Panc1 (cell line): ENCODE measurements at regions not wholly inside any gene's neighbourhood (a gene's known extent, or its start where the extent isn't known, plus 50 kb on each side); places are given as distances from the start of the nearest gene placed in this dataset.

Source experiments
- ATAC-seq: fragments of 200-7000 bp; cut with Tn5 transposase; 2 replicates; pipeline ENCODE4 v1.9.1; 2020; ENCODE audit warnings: mild to moderate bottlenecking, moderate library complexity
- BruUV-seq: library from RNA; stranded (reverse); fragments of 400-500 nt; replicated peaks from 2 replicates; lab custom pipeline; 2021; lab: Mats Ljungman, UMichigan
- CTCF ChIA-PET: fragments of 300-600 bp; sonication (Branson Sonifier 250); formaldehyde crosslinking; loops from one replicate; lab custom pipeline; 2022; ENCODE audit warnings: antibody characterized with exemption; lab: Charles Lee
- POLR2A ChIA-PET: fragments of 300-600 bp; sonication (Branson Sonifier 250); formaldehyde crosslinking; loops from one replicate; lab custom pipeline; 2022; ENCODE audit warnings: antibody characterized with exemption; lab: Charles Lee
- DNase-seq: peaks from one replicate; pipeline ENCODE4 v3.0.0-alpha.2; 2010; ENCODE audit warnings: low read depth, low spot score
- H3K27ac ChIP-seq: 2 replicates; pipeline ENCODE4 v1.5.1; 2011; ENCODE audit warnings: mild to moderate bottlenecking, low read length, inconsistent platforms
- H3K27me3 ChIP-seq: fragments of 200-500 bp; sonication (Bioruptor generic); 2 replicates; pipeline ENCODE4 v1.6.0; 2014; ENCODE audit warnings: low read length, inconsistent platforms; ENCODE audit not compliant: control insufficient read depth, insufficient read depth
- H3K36me3 ChIP-seq: fragments of 200-500 bp; sonication (Bioruptor generic); 2 replicates; pipeline ENCODE4 v1.5.1; 2014; ENCODE audit warnings: inconsistent platforms, mild to moderate bottlenecking, low read length, moderate library complexity; ENCODE audit not compliant: control insufficient read depth, insufficient read depth
- H3K4me1 ChIP-seq: 2 replicates; pipeline ENCODE4 v1.5.1; 2011; ENCODE audit warnings: inconsistent platforms, mild to moderate bottlenecking, low read length, moderate library complexity; ENCODE audit not compliant: control insufficient read depth, insufficient read depth
- H3K4me3 ChIP-seq, 2 experiments: 2 replicates each; pipeline ENCODE4 v1.5.1; 2011 to 2012; ENCODE audit warnings: low read depth in 2 of 2, low read length in 2 of 2, mild to moderate bottlenecking in 2 of 2, inconsistent platforms in 1 of 2, moderate library complexity in 1 of 2
- H3K9me3 ChIP-seq: fragments of 200-500 bp; sonication (Bioruptor generic); 2 replicates; pipeline ENCODE4 v1.5.1; 2014; ENCODE audit warnings: low read depth, mild to moderate bottlenecking, inconsistent platforms, low read length, moderate library complexity; ENCODE audit not compliant: control insufficient read depth, insufficient read depth
- POLR2AphosphoS5 ChIP-seq: IDR thresholded peaks from 2 replicates; pipeline ENCODE4 v1.6.1; 2012; ENCODE audit warnings: mild to moderate bottlenecking, low read depth, low read length, moderate library complexity
- SIN3A ChIP-seq: IDR thresholded peaks from 2 replicates; pipeline ENCODE4 v1.6.1; 2012; ENCODE audit warnings: low read depth, mild to moderate bottlenecking, low read length, moderate library complexity, borderline replicate concordance; ENCODE audit not compliant: insufficient read depth
- TCF7L2 ChIP-seq: IDR thresholded peaks from 2 replicates; pipeline ENCODE4 v1.6.1; 2011; ENCODE audit warnings: mild to moderate bottlenecking, low read depth, low read length, inconsistent platforms
- in situ Hi-C: cut with HindIII; loops from 2 replicates; pipeline ENCODE4 v1.10.0; 2016; ENCODE audit warnings: low sequenced_read_pairs, low pct_unique_long_range_greater_than_20kb
- intact Hi-C: fragments of 100-400 bp; cut with micrococcal nuclease; formaldehyde crosslinking; loops from one replicate; pipeline ENCODE4 v1.10.0; 2022; ENCODE audit not compliant: unreplicated experiment
- TF ChIP-seq, protein P1 (sequence below): fragments of 450-650 bp; IDR thresholded peaks from 2 replicates; pipeline ENCODE4 v1.5.1; 2017; ENCODE audit warnings: mild to moderate bottlenecking
- TF ChIP-seq, protein P2 (sequence below), 2 experiments: IDR thresholded peaks; 2 replicates each; pipeline ENCODE4 v1.6.1; 2011 to 2012; ENCODE audit warnings: low read depth in 2 of 2, control low read depth in 1 of 2, low read length in 1 of 2, mild to moderate bottlenecking in 1 of 2, moderate library complexity in 1 of 2; ENCODE audit not compliant: insufficient read depth in 1 of 2

DNA sequence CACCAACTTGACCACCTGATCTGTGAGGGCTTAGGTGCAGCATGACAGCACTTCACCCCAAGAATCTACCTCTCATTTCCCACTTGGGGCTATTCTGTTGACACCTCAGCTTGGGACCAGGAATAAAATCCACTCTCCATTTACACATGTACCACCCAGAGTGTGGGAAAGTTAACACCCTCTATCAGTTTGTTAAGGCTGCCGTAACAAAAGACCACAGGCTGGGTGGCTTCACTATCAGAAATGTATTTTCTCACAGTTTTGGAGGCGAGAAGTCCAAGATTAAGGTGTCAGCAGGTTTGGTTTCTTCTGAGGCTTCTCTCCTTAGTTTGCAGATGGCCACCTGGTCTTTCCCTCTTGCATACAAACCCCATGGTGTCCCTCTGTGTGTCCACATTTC lies 277.7 kb upstream of the ERBB4 start:
- DNase-seq (no peak), ATAC-seq (no peak)
- TF ChIP-seq SIN3A (no peak), POLR2AphosphoS5 (no peak), TCF7L2 (no peak)
- TF ChIP-seq, protein P1, sequence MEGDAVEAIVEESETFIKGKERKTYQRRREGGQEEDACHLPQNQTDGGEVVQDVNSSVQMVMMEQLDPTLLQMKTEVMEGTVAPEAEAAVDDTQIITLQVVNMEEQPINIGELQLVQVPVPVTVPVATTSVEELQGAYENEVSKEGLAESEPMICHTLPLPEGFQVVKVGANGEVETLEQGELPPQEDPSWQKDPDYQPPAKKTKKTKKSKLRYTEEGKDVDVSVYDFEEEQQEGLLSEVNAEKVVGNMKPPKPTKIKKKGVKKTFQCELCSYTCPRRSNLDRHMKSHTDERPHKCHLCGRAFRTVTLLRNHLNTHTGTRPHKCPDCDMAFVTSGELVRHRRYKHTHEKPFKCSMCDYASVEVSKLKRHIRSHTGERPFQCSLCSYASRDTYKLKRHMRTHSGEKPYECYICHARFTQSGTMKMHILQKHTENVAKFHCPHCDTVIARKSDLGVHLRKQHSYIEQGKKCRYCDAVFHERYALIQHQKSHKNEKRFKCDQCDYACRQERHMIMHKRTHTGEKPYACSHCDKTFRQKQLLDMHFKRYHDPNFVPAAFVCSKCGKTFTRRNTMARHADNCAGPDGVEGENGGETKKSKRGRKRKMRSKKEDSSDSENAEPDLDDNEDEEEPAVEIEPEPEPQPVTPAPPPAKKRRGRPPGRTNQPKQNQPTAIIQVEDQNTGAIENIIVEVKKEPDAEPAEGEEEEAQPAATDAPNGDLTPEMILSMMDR = no peak
- TF ChIP-seq, protein P2, sequence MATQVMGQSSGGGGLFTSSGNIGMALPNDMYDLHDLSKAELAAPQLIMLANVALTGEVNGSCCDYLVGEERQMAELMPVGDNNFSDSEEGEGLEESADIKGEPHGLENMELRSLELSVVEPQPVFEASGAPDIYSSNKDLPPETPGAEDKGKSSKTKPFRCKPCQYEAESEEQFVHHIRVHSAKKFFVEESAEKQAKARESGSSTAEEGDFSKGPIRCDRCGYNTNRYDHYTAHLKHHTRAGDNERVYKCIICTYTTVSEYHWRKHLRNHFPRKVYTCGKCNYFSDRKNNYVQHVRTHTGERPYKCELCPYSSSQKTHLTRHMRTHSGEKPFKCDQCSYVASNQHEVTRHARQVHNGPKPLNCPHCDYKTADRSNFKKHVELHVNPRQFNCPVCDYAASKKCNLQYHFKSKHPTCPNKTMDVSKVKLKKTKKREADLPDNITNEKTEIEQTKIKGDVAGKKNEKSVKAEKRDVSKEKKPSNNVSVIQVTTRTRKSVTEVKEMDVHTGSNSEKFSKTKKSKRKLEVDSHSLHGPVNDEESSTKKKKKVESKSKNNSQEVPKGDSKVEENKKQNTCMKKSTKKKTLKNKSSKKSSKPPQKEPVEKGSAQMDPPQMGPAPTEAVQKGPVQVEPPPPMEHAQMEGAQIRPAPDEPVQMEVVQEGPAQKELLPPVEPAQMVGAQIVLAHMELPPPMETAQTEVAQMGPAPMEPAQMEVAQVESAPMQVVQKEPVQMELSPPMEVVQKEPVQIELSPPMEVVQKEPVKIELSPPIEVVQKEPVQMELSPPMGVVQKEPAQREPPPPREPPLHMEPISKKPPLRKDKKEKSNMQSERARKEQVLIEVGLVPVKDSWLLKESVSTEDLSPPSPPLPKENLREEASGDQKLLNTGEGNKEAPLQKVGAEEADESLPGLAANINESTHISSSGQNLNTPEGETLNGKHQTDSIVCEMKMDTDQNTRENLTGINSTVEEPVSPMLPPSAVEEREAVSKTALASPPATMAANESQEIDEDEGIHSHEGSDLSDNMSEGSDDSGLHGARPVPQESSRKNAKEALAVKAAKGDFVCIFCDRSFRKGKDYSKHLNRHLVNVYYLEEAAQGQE (IDR thresholded peaks at IDR 0.05; ENCODE audit: insufficient read depth in 1 of 2, low read depth in 2 of 2, low read length in 1 of 2) = no peak
- in situ Hi-C loops = no loop called here
- Histone ChIP-seq H3K27ac (no peak overlapping the region), H3K9me3 (no peaks in the 10 kb centered on the region), H3K4me1 (no peaks in the 10 kb centered on the region), H3K4me3 (no peak overlapping the region), H3K36me3 (no peaks in the 10 kb centered on the region), H3K27me3 (no peaks in the 10 kb centered on the region)
- ChIA-PET CTCF (no interaction called here), POLR2A (no interaction called here)
- no TSS peak for BruUV-seq
- intact Hi-C loops = no loop called here

DNA sequence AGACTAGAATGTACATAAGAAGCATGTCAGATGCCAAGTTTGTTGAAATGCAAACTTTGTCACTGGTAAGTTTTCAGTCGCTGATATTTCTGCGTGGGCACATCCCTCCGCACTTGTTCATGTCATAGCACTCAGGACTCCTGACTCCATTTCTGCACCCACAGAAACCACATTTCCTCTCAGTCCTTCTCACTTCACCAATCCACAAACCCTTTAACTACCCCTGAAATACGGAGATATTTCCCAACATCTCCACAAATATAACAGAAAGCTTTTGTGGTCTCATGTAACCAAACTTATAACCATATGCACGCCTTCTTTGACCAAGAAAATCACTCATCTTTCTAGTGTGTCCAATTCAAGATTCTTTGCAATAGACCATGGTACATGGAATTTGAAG lies 276.9 kb upstream of the ERBB4 start:
- DNase-seq (no peak), ATAC-seq (no peak)
- ChIA-PET CTCF (no interaction called here), POLR2A (no interaction called here)
- Histone ChIP-seq H3K4me1 (no peaks in the 10 kb centered on the region), H3K36me3 (no peaks in the 10 kb centered on the region), H3K27me3 (no peaks in the 10 kb centered on the region), H3K4me3 (no peak overlapping the region), H3K27ac (no peak overlapping the region), H3K9me3 (no peaks in the 10 kb centered on the region)
- intact Hi-C loops = no loop called here
- TF ChIP-seq, protein P2 (IDR thresholded peaks at IDR 0.05; ENCODE audit: insufficient read depth in 1 of 2, low read depth in 2 of 2, low read length in 1 of 2) = no peak
- in situ Hi-C loops = no loop called here
- no TSS peak for BruUV-seq
